H1 (cell line): ENCODE measurements at regions not wholly inside any gene's neighbourhood (a gene's known extent, or its start where the extent isn't known, plus 50 kb on each side); places are given as distances from the start of the nearest gene placed in this dataset.

ENCODE experiments used
- CTCF ChIA-PET: fragments of 300-600 bp; sonication (Branson Sonifier 250); formaldehyde crosslinking; loops from one replicate; lab custom pipeline; 2021; ENCODE audit not compliant: partially characterized antibody; lab: Charles Lee
- POLR2A ChIA-PET: fragments of 300-600 bp; sonication (Branson Sonifier 250); formaldehyde crosslinking; loops from one replicate; lab custom pipeline; 2021; ENCODE audit warnings: inconsistent platforms; ENCODE audit not compliant: partially characterized antibody; lab: Charles Lee
- DNase-seq, 2 experiments: peaks; one replicate each; pipeline versions ENCODE4 v3.0.0 to v3.0.0-alpha.2; 2010 to 2022; ENCODE audit warnings: low spot score in 2 of 2, low read depth in 1 of 2, mixed read lengths in 1 of 2
- FAIRE-seq: peaks from 2 replicates; lab custom pipeline; 2011; peaks lifted over from hg19 to GRCh38; lab: Jason Lieb, UNC
- H2AFZ ChIP-seq: 2 replicates; pipeline ENCODE4 v1.8.1; 2012; ENCODE audit warnings: low read length, inconsistent platforms
- H2AK5ac ChIP-seq: 2 replicates; pipeline ENCODE4 v1.6.1; 2013; ENCODE audit warnings: low read depth, low read length
- H2BK120ac ChIP-seq: replicated peaks from 2 replicates; pipeline ENCODE3; 2013; ENCODE audit warnings: low read depth, low read length, inconsistent platforms
- H2BK12ac ChIP-seq: 2 replicates; pipeline ENCODE4 v1.6.1; 2013; ENCODE audit warnings: low read depth, low read length
- H2BK15ac ChIP-seq: 2 replicates; pipeline ENCODE4 v1.6.1; 2013; ENCODE audit warnings: low read length
- H2BK20ac ChIP-seq: 2 replicates; pipeline ENCODE4 v1.6.1; 2013; ENCODE audit warnings: low read length
- H2BK5ac ChIP-seq: 2 replicates; pipeline ENCODE4 v1.6.1; 2013; ENCODE audit warnings: low read depth, low read length
- H3K14ac ChIP-seq: 2 replicates; pipeline ENCODE4 v1.6.1; 2013; ENCODE audit warnings: inconsistent platforms; ENCODE audit not compliant: insufficient read length
- H3K18ac ChIP-seq: 2 replicates; pipeline ENCODE4 v1.6.1; 2013; ENCODE audit warnings: low read length; ENCODE audit errors: extremely low read depth
- H3K23ac ChIP-seq: 2 replicates; pipeline ENCODE4 v1.6.1; 2013; ENCODE audit warnings: inconsistent platforms; ENCODE audit not compliant: insufficient read length
- H3K23me2 ChIP-seq: 2 replicates; pipeline ENCODE4 v1.6.1; 2013; ENCODE audit warnings: low read depth, low read length
- H3K27ac ChIP-seq: 2 replicates; pipeline ENCODE4 v1.6.1; 2011; ENCODE audit warnings: low read depth, low read length, inconsistent platforms
- H3K27me3 ChIP-seq, 4 experiments: replicated peaks in 1 of 4; 1 replicate in 1 of 4; 2 replicates in 3 of 4; pipeline versions ENCODE4 v1.6.1 to v1.8.1; 2011 to 2013; ENCODE audit warnings: low read length in 3 of 4, mild to moderate bottlenecking in 3 of 4, inconsistent platforms in 2 of 4, mixed read lengths in 2 of 4, moderate library complexity in 1 of 4; ENCODE audit not compliant: control insufficient read depth in 3 of 4, insufficient read depth in 3 of 4; ENCODE audit errors: extremely low read depth in 1 of 4
- H3K36me3 ChIP-seq, 4 experiments: 2 replicates each; pipeline versions ENCODE4 v1.6.1 to v1.8.1; 2011 to 2013; ENCODE audit warnings: mild to moderate bottlenecking in 4 of 4, low read length in 3 of 4, moderate library complexity in 2 of 4, control low read depth in 1 of 4, inconsistent platforms in 1 of 4; ENCODE audit not compliant: insufficient read depth in 4 of 4, control insufficient read depth in 2 of 4
- H3K4ac ChIP-seq: replicated peaks from 2 replicates; pipeline ENCODE3; 2013; ENCODE audit warnings: low read length, low read depth, mixed read lengths, inconsistent platforms; ENCODE audit not compliant: insufficient read length
- H3K4me1 ChIP-seq, 4 experiments: replicated peaks in 1 of 4; 1 replicate in 1 of 4; 2 replicates in 3 of 4; pipeline versions ENCODE4 v1.6.1 to v1.8.1; 2011 to 2013; ENCODE audit warnings: low read length in 3 of 4, inconsistent platforms in 2 of 4, mixed read lengths in 1 of 4; ENCODE audit not compliant: insufficient read depth in 4 of 4, control insufficient read depth in 3 of 4
- H3K4me2 ChIP-seq, 2 experiments: 2 replicates each; pipeline versions ENCODE4 v1.6.1 to v1.8.1; 2011 to 2013; ENCODE audit warnings: low read depth in 2 of 2, low read length in 2 of 2, control low read depth in 1 of 2, inconsistent platforms in 1 of 2, mild to moderate bottlenecking in 1 of 2; ENCODE audit not compliant: insufficient read depth in 1 of 2
- H3K4me3 ChIP-seq, 4 experiments: fragments of 200-600, 300-600 bp in 1 of 4; sonication (generic), shearing (Covaris generic), sonication (Bioruptor Twin) in 1 of 4; 2 replicates each; pipeline versions ENCODE4 v1.5.1 to v1.8.1; 2011 to 2016; ENCODE audit warnings: low read length in 4 of 4, low read depth in 3 of 4, control low read depth in 2 of 4, inconsistent platforms in 2 of 4, mild to moderate bottlenecking in 2 of 4, mixed read lengths in 1 of 4, moderate library complexity in 1 of 4; ENCODE audit not compliant: insufficient read depth in 2 of 4; ENCODE audit errors: extremely low read depth in 1 of 4
- H3K56ac ChIP-seq: replicated peaks from 2 replicates; pipeline ENCODE3; 2013; ENCODE audit warnings: low read depth, mild to moderate bottlenecking, mixed read lengths, low read length, inconsistent platforms; ENCODE audit not compliant: insufficient read length
- H3K79me1 ChIP-seq: 2 replicates; pipeline ENCODE4 v1.6.1; 2013; ENCODE audit warnings: low read depth, low read length, control low read depth
- H3K79me2 ChIP-seq, 2 experiments: 2 replicates each; pipeline versions ENCODE4 v1.6.1 to v1.8.1; 2012 to 2013; ENCODE audit warnings: low read length in 2 of 2, mild to moderate bottlenecking in 2 of 2, inconsistent platforms in 1 of 2; ENCODE audit not compliant: insufficient read depth in 2 of 2, control insufficient read depth in 1 of 2
- H3K9ac ChIP-seq, 4 experiments: replicated peaks in 1 of 4; 1 replicate in 1 of 4; 2 replicates in 3 of 4; pipeline versions ENCODE4 v1.6.1 to v1.8.1; 2011 to 2013; ENCODE audit warnings: low read depth in 3 of 4, low read length in 3 of 4, control low read depth in 2 of 4, mild to moderate bottlenecking in 2 of 4, moderate library complexity in 2 of 4, inconsistent platforms in 1 of 4; ENCODE audit errors: extremely low read depth in 1 of 4
- H3K9me3 ChIP-seq, 2 experiments: 2 replicates each; pipeline versions ENCODE4 v1.6.1 to v1.8.1; 2012 to 2013; ENCODE audit warnings: mild to moderate bottlenecking in 2 of 2, moderate library complexity in 2 of 2, control low read depth in 1 of 2, inconsistent platforms in 1 of 2, low read depth in 1 of 2, low read length in 1 of 2, mixed read lengths in 1 of 2; ENCODE audit not compliant: insufficient read depth in 2 of 2
- H4K20me1 ChIP-seq, 2 experiments: replicated peaks in 1 of 2; 2 replicates each; pipeline versions ENCODE3 to v1.8.1; 2011 to 2013; ENCODE audit warnings: inconsistent platforms in 2 of 2, low read length in 2 of 2, mild to moderate bottlenecking in 1 of 2; ENCODE audit not compliant: insufficient read depth in 2 of 2, control insufficient read depth in 1 of 2
- H4K5ac ChIP-seq: 2 replicates; pipeline ENCODE4 v1.6.1; 2013; ENCODE audit warnings: low read length, low read depth, mixed read lengths, inconsistent platforms; ENCODE audit not compliant: insufficient read length
- H4K8ac ChIP-seq: 2 replicates; pipeline ENCODE4 v1.8.0; 2013; ENCODE audit warnings: mild to moderate bottlenecking, moderate library complexity, low read length, inconsistent platforms; ENCODE audit not compliant: insufficient read depth; ENCODE audit errors: extremely low read depth
- H4K91ac ChIP-seq: replicated peaks from 2 replicates; pipeline ENCODE3; 2013; ENCODE audit warnings: low read length, mixed read lengths, inconsistent platforms; ENCODE audit not compliant: insufficient read length
- CREB1 ChIP-seq: IDR thresholded peaks from 2 replicates; pipeline ENCODE4 v1.6.1; 2012; ENCODE audit warnings: inconsistent platforms
- FOSL1 ChIP-seq: IDR thresholded peaks from 2 replicates; pipeline ENCODE4 v1.6.1; 2011; ENCODE audit warnings: mild to moderate bottlenecking, low read depth, low read length, moderate library complexity; ENCODE audit not compliant: insufficient read depth
- SIRT6 ChIP-seq: IDR thresholded peaks from one replicate; pipeline ENCODE4 v1.7.1; 2012; ENCODE audit warnings: low read length, inconsistent platforms
- TEAD4 ChIP-seq: IDR thresholded peaks from 2 replicates; pipeline ENCODE4 v1.6.1; 2012; ENCODE audit warnings: low read depth, low read length, inconsistent platforms, mixed read lengths
- WGBS, 2 experiments: shearing (Covaris generic) in 1 of 2; methylation state at CpG; one replicate each; pipeline versions ENCODE4 v1.1.6 to v1.1.7; 2013 to 2015; ENCODE audit warnings: low lambda C conversion rate in 2 of 2, mixed read lengths in 2 of 2, inconsistent platforms in 1 of 2, low coverage in 1 of 2, missing lambda C conversion rate in 1 of 2; ENCODE audit not compliant: insufficient replicate concordance in 2 of 2, insufficient coverage in 1 of 2, insufficient read length in 1 of 2; ENCODE audit errors: extremely low coverage in 1 of 2, missing lambda C conversion rate in 1 of 2; 5-methylcytosine and 5-hydroxymethylcytosine counted together
- TF ChIP-seq, protein P1 (sequence below), 3 experiments: IDR thresholded peaks; 1 replicate in 2 of 3; 2 replicates in 1 of 3; pipeline versions ENCODE4 v1.5.1 to v1.6.1; 2011; ENCODE audit warnings: low read length in 3 of 3, mild to moderate bottlenecking in 3 of 3, inconsistent platforms in 2 of 3, low read depth in 1 of 3, moderate library complexity in 1 of 3; ENCODE audit not compliant: insufficient read depth in 1 of 3; ENCODE audit errors: control extremely low read depth in 1 of 3
- TF ChIP-seq, protein P2 (sequence below): IDR thresholded peaks from 2 replicates; pipeline ENCODE4 v1.6.1; 2011; ENCODE audit warnings: low read length, improper control_type of control experiment
- TF ChIP-seq, protein P3 (sequence below): IDR thresholded peaks from 2 replicates; pipeline ENCODE4 v1.6.1; 2012; ENCODE audit warnings: low read length, inconsistent platforms
- TF ChIP-seq, protein P4 (sequence below): IDR thresholded peaks from 2 replicates; pipeline ENCODE4 v1.6.1; 2012; ENCODE audit warnings: inconsistent platforms

DNA sequence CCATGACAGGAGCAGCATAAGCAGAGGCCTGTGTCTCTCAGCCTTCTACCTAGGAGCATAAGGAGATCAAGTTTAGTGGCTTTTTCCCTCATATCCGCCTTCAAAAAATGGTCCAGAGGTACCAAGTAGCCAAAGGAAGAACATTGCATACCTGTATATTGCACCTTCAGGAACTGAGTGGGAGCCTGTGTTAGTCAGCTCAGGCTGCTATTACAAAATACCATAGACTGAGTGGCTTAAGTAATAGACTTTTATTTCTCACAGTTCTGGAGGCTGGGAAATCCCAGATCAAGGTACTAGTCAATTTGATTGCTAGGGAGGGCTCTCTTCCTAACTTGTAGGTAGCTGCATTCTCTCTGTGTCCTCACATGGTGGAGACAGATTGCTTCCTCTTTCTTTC, 597.4 kb upstream of the PTGER4 start:
- H3K56ac ChIP-seq = no peak overlapping the region
- H2BK20ac ChIP-seq = no peak overlapping the region
- TF ChIP-seq, protein P1, sequence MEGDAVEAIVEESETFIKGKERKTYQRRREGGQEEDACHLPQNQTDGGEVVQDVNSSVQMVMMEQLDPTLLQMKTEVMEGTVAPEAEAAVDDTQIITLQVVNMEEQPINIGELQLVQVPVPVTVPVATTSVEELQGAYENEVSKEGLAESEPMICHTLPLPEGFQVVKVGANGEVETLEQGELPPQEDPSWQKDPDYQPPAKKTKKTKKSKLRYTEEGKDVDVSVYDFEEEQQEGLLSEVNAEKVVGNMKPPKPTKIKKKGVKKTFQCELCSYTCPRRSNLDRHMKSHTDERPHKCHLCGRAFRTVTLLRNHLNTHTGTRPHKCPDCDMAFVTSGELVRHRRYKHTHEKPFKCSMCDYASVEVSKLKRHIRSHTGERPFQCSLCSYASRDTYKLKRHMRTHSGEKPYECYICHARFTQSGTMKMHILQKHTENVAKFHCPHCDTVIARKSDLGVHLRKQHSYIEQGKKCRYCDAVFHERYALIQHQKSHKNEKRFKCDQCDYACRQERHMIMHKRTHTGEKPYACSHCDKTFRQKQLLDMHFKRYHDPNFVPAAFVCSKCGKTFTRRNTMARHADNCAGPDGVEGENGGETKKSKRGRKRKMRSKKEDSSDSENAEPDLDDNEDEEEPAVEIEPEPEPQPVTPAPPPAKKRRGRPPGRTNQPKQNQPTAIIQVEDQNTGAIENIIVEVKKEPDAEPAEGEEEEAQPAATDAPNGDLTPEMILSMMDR (IDR thresholded peaks at IDR 0.05; ENCODE audit: control extremely low read depth in 1 of 3, insufficient read depth in 1 of 3, low read depth in 1 of 3, low read length in 3 of 3) = no peak
- TF ChIP-seq, protein P2, sequence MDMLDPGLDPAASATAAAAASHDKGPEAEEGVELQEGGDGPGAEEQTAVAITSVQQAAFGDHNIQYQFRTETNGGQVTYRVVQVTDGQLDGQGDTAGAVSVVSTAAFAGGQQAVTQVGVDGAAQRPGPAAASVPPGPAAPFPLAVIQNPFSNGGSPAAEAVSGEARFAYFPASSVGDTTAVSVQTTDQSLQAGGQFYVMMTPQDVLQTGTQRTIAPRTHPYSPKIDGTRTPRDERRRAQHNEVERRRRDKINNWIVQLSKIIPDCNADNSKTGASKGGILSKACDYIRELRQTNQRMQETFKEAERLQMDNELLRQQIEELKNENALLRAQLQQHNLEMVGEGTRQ = no peak
- TF ChIP-seq, protein P3, sequence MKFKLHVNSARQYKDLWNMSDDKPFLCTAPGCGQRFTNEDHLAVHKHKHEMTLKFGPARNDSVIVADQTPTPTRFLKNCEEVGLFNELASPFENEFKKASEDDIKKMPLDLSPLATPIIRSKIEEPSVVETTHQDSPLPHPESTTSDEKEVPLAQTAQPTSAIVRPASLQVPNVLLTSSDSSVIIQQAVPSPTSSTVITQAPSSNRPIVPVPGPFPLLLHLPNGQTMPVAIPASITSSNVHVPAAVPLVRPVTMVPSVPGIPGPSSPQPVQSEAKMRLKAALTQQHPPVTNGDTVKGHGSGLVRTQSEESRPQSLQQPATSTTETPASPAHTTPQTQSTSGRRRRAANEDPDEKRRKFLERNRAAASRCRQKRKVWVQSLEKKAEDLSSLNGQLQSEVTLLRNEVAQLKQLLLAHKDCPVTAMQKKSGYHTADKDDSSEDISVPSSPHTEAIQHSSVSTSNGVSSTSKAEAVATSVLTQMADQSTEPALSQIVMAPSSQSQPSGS = no peak
- no peak for TF ChIP-seq SIRT6
- TF ChIP-seq, protein P4, sequence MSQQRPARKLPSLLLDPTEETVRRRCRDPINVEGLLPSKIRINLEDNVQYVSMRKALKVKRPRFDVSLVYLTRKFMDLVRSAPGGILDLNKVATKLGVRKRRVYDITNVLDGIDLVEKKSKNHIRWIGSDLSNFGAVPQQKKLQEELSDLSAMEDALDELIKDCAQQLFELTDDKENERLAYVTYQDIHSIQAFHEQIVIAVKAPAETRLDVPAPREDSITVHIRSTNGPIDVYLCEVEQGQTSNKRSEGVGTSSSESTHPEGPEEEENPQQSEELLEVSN = no peak
- no peak for TF ChIP-seq TEAD4
- no peak for TF ChIP-seq CREB1
- no peak for TF ChIP-seq FOSL1

More for the DNA sequence above, 597.4 kb upstream of the PTGER4 start:
- ChIA-PET POLR2A (no interaction called here), CTCF (interaction anchor here (0.7 kb wide), 1 partner anchor 23 kb away, joined by 3 read pairs; no protein-coding TSS in a partner anchor)
- no peaks in the 10 kb centered on the region for H4K20me1 ChIP-seq
- H3K23ac ChIP-seq = no peak overlapping the region
- no peak overlapping the region for H3K4ac ChIP-seq
- H3K18ac ChIP-seq = no peak overlapping the region
- no peaks in the 10 kb centered on the region for H3K4me1 ChIP-seq
- H3K9ac ChIP-seq = no peak overlapping the region
- H4K91ac ChIP-seq = no peak overlapping the region
- no peak overlapping the region for H2BK12ac ChIP-seq
- FAIRE-seq = no peak
- H3K36me3 ChIP-seq = no peaks in the 10 kb centered on the region
- H4K5ac ChIP-seq = no peak overlapping the region
- H2AK5ac ChIP-seq = no peak overlapping the region
- no peak overlapping the region for H4K8ac ChIP-seq
- no peak overlapping the region for H2AFZ ChIP-seq
- no peak overlapping the region for H3K14ac ChIP-seq
- no peaks in the 10 kb centered on the region for H3K79me1 ChIP-seq
- H3K4me2 ChIP-seq = no peak overlapping the region
- no peak overlapping the region for H2BK120ac ChIP-seq
- H3K27me3 ChIP-seq = no peaks in the 10 kb centered on the region
- peaks cover 8% of the 10 kb centered on the region in 2 experiments; a peak in 2 of 4 replicates for H3K9me3 ChIP-seq
- H3K27ac ChIP-seq = no peak overlapping the region
- no peak overlapping the region for H3K4me3 ChIP-seq
- H3K79me2 ChIP-seq = no peaks in the 10 kb centered on the region
- no peak overlapping the region for H2BK5ac ChIP-seq
- no peaks in the 10 kb centered on the region for H3K23me2 ChIP-seq
- no peak for DNase-seq
- H2BK15ac ChIP-seq = no peak overlapping the region
- 0% methylated on average over 1 of the region's 1 CpG; no CpG with 5 or more reads in 1 of the 2 experiments for WGBS, 2 experiments
